ENCODE measurements at regions not wholly inside any gene's neighbourhood (a gene's known extent, or its start where the extent isn't known, plus 50 kb on each side); places are given as distances from the start of the nearest gene placed in this dataset.
A peak's percentile ranks its signal among the peaks of the same experiment; 100 is the strongest.

GRCh38 chr5:125766706-125767105, 656.5 kb upstream of the GRAMD2B start:
- DNase-seq (ENCODE audit: low spot score): no peak

DNA sequence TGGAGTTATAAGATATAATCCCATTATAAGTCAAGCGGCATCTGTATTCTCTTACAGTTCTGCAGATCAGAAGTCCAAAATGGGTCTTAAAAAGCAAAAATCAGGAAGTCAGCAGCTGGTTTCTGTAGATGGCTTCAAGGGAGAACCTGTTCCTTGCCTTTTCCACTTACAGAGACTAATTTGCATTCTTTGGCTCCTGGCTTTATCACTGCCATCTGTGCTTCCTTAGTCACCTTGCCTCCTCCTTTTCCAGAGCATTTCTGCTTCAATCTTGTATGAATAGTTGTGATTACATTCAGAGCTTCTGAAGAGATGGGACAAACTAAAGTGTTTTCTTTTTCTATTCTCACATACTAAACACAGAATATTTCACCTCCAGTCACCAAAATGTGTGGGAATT, 647.3 kb upstream of the GRAMD2B start:
- DNase-seq (ENCODE audit: low spot score): no peak

DNA sequence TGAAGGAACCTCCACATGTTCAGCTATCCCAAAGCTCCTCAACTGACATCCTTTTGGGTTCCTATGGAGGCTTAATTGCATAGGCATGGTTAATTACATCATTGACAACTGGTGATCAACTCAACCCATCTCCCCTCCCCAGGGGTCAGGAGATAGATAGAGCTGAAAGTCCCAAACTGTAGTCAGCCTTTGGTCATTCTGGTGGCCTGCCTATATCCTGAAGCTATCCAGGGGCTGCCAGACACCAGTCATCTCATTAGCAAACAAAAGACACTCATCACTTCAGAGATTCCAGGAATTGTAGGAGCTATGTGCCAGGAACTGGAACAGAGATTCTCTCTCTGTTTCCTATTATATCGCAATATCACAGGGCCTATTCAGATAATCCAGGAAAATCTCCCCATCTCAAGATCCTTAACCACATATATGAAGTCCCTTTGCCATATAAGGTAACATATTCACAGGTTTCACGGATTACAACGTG, 646.5 kb upstream of the GRAMD2B start:
- DNase-seq (ENCODE audit: low spot score): no peak

DNA sequence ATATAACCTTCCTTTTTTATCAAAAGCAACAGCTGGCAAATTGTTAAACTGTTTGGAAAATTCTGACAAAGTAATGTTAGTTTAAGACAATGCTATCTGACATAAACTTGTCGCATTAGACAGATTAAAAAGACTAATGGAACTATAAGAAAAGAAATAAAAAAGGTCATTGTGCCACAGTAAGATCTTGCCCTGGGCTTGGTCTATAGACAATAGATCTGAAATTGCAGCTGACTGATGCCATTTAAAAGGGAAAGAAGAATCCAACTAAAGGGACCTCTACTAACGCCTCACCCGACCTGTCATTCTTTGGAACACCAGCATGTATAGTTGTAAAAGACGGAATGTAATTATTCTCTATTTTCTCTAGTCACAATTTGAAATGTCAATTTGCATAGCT, 644.4 kb upstream of the GRAMD2B start:
- no peak for DNase-seq (ENCODE audit: low spot score)

DNA sequence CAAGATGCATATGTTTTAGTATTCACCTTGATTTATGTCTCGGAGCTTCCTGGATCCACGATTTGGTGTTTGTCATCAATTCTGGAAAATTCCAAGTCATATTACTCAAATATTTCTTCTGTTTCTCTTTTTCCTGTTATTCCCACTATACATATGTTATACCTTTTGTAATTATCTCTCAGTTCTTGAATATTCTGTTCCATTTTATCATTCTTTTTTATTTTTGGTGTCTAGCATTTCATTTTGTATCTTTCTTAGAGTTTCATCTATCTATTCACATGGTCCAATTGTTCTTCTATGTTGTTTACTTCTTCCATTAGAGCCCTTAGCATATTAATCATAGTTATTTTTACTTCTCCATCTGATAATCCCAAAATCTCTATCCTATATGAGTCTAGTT, 637.8 kb upstream of the GRAMD2B start:
- no peak for DNase-seq (ENCODE audit: low spot score)

DNA sequence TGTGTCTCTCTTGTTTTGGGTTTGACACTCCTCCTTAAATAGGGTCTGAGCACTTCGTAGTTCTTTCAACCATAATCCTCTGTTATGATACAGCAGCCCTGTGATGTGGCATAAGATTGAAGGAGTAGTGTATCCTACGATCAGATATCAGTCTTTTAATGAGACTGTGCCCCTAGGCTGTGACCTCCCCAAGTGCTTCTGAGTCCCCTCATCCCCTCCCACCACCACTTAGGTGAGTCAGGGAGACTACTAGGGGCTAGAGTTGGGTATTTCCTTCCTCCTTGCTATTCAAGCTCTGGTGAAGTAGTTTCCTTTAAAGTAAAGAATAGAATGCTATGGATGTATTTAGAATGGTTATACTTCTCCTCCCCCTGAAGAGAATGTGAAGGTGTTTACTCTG, 637.2 kb upstream of the GRAMD2B start:
- no peak for DNase-seq (ENCODE audit: low spot score)

- DNase-seq (ENCODE audit: low spot score): no peak
These were observed 629.7 kb upstream of the GRAMD2B start for GRCh38 chr5:125793470-125793869.

- no peak for DNase-seq (ENCODE audit: low spot score)
These were observed 628.3 kb upstream of the GRAMD2B start for GRCh38 chr5:125794922-125795321.

DNA sequence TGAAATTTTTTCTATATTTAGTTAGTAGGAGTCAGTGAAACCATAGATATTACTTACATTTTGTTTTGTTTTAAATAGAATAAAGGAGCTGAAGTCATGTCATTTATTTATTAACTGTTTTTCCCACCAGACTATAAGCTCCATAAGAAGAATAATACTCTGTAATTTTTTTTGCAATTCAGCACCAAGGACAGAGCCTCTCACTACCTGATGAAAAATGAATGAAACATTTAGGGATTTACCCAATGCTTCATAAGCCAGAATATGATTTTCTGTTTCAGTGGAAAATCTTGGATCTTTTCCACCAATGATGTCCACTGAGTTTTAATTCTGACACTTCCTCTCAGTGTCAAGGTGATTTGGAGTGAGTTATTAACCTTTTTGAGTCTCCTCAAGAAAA, 624.9 kb upstream of the GRAMD2B start:
- DNase-seq (ENCODE audit: low spot score): no peak

DNA sequence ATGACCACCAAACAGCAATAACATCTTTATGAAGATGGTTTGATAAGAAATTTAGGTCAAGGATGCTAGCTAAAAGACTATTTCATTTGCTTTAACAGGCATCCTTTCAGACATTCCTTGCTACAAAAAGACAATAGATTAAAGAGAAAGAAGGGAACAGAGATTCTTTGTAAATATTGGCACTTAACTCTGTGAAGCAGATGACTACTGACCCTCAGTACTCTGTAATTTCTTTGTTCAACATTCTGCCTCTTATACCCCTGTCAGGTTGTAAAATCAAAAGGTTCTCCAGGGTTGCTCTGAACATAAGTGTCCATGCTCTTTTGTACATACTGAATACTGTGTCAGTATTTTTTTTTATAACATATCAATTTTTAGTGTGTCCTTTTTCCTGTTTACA, 610.6 kb upstream of the GRAMD2B start:
- no peak for DNase-seq (ENCODE audit: low spot score)

GRCh38 chr5:125813221-125813974, 609.8 kb upstream of the GRAMD2B start:
- DNase-seq (ENCODE audit: low spot score): no peak

DNA sequence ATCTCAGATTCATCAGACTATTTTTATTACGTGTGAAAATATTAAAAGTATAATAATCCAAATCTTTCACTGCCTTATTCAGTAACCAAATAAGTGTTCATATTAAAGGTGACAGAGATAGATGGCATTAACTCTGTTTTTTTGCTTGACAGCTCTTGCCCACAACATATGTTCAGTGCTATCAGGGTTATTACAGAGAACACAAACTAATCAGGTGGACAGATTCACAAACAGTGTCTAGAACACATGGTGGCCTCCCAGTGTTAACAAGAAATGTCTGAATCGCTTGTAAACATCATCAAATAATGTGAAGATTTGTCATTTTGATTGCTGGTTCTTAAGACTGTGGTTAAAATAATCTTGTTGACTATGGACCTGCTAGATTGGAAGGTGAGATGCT, 609.1 kb upstream of the GRAMD2B start:
- no peak for DNase-seq (ENCODE audit: low spot score)

- DNase-seq (ENCODE audit: low spot score): no peak
These were observed 599.6 kb upstream of the GRAMD2B start for GRCh38 chr5:125823572-125823971.

DNA sequence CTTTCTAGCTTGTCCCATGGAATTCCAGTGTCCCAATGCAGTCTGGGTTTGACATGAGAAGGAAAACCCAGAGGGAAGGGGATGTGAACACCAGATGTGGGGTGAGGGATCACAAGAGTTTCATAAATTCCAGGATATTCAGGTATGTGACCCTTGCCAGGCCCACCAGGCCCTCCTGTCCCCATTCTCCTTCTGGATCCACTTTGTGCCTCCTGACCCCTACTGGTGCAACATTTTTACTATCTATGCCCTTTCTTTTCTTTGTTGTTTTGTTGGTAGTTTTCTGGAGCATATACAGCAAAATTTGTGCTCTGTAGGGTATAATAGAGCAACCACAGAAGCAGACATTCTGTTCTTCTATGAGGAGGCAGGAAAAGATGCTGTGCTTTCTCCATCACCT, 597.0 kb upstream of the GRAMD2B start:
- no peak for DNase-seq (ENCODE audit: low spot score)

- DNase-seq (ENCODE audit: low spot score): no peak
These were observed 593.9 kb upstream of the GRAMD2B start for GRCh38 chr5:125829349-125829748.

GRCh38 chr5:125833398-125833797, 589.8 kb upstream of the GRAMD2B start:
- DNase-seq (ENCODE audit: low spot score): no peak

DNA sequence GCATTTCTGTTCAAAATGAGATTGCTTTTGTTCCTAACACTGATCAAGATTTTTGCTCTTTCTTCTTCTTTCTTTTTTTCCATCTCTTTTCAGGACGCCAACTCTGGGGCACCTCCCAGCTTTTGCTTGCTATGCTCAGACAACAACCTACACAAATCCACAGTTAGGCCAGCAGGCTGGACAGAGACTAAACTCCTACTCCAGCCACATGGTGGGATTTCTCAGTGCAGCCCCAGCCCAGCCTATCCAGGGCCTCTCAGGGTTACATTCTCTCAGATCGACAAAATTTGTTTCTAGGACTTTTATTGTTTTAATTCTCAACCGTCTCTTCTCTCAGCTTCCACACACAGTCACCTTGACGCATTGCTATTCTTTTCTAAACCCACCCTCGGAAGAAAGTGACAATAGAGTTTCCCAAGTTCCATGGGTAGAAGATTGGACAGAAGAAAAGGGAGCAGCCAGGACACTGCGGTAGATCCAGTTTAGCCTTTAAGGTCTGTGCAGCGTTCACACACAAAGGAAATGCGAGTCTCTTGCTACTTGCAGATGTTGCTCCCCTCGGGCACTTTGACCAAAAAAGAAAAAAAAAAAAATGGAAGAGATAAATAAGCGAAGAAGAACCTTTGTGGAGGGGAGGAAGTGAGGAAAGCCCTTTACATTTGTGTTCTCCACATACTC, 588.6 kb upstream of the GRAMD2B start:
- no peak for DNase-seq (ENCODE audit: low spot score)

GRCh38 chr5:125835293-125836172, 587.7 kb upstream of the GRAMD2B start:
- peak; percentile 61 for DNase-seq (ENCODE audit: low spot score)

- no peak for DNase-seq (ENCODE audit: low spot score)
These were observed 587.0 kb upstream of the GRAMD2B start for GRCh38 chr5:125836256-125836655.

- no peak for DNase-seq (ENCODE audit: low spot score)
These were observed 585.3 kb upstream of the GRAMD2B start for GRCh38 chr5:125837866-125838265.

GRCh38 chr5:125847561-125847960, 575.6 kb upstream of the GRAMD2B start:
- no peak for DNase-seq (ENCODE audit: low spot score)

- no peak for DNase-seq (ENCODE audit: low spot score)
These were observed 574.5 kb upstream of the GRAMD2B start for GRCh38 chr5:125848751-125849150.

- DNase-seq (ENCODE audit: low spot score): no peak
These were observed 566.3 kb upstream of the GRAMD2B start for GRCh38 chr5:125856949-125857348.
